ENCODE measurements at regions not wholly inside any gene's neighbourhood (a gene's known extent, or its start where the extent isn't known, plus 50 kb on each side); places are given as distances from the start of the nearest gene placed in this dataset.

DNA sequence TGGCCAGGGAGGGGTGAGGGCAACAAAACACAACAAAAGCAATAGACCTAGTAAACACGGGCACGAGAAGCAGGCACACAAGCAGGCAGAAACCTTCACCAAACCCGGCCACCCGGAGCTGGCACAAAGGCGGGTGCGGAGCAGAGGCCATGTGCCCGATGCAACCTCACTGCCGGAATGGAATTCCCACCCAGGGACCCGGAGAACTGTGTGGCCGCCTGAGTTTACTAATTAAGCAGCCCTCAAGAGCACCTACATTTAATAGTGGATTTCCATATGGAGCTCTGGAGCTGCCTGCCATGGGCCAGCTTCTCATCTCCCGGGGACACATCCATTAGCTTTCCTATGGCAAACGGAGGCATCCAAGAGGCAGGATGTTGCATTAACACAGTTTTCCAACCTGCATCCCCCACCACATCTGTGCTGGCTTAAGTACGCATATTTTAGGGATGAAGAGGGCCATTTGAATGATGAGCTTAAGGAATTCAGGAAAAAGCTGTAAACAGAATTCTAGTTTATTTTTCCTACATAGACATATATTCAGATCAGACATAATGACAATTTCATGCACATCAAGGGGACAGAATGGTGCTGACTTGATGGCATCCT, 104.5 kb upstream of the SMIM21 start:
- TF ChIP-seq NFIC (IDR thresholded peaks at IDR 0.05) (no peak), FOXM1 (IDR thresholded peaks at IDR 0.05; ENCODE audit: borderline replicate concordance, low read depth) (no peak)
- TF ChIP-seq, protein P1, sequence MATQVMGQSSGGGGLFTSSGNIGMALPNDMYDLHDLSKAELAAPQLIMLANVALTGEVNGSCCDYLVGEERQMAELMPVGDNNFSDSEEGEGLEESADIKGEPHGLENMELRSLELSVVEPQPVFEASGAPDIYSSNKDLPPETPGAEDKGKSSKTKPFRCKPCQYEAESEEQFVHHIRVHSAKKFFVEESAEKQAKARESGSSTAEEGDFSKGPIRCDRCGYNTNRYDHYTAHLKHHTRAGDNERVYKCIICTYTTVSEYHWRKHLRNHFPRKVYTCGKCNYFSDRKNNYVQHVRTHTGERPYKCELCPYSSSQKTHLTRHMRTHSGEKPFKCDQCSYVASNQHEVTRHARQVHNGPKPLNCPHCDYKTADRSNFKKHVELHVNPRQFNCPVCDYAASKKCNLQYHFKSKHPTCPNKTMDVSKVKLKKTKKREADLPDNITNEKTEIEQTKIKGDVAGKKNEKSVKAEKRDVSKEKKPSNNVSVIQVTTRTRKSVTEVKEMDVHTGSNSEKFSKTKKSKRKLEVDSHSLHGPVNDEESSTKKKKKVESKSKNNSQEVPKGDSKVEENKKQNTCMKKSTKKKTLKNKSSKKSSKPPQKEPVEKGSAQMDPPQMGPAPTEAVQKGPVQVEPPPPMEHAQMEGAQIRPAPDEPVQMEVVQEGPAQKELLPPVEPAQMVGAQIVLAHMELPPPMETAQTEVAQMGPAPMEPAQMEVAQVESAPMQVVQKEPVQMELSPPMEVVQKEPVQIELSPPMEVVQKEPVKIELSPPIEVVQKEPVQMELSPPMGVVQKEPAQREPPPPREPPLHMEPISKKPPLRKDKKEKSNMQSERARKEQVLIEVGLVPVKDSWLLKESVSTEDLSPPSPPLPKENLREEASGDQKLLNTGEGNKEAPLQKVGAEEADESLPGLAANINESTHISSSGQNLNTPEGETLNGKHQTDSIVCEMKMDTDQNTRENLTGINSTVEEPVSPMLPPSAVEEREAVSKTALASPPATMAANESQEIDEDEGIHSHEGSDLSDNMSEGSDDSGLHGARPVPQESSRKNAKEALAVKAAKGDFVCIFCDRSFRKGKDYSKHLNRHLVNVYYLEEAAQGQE (IDR thresholded peaks at IDR 0.05; ENCODE audit: low read depth) = no peak

DNA sequence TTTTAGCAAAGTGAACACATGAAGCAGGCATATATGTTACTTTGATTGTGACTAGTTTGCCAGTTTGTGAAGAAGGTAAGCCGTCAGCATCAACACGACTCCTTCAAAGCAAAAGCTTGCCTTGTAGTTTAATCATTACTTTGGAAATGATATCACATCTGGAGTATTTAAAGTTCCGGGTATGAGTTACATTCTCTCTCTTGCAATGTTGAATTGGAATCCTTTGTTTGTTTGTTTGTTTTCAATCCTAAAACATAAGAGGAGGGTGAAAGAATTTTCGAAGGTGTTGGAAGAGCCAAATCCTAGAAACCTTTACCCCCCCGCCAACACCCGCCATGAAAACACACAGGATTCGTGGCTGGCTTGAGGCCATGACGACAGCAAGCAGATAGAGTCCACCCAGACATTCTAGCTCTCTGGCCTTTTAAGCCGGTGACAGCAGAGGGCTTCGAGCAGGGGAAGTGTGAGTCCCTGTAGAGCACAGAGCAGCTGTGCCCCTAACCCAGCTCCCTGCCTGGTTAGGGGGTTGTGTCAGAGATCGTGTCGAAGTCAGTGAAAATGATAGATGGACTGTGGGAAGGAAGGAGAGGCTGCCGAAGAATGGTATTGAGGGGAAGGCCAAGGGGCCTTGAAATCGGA, 103.8 kb upstream of the SMIM21 start:
- TF ChIP-seq EGR1 (IDR thresholded peaks at IDR 0.05) (no peak), RAD21 (IDR thresholded peaks at IDR 0.05; ENCODE audit: low read depth) (no peak), TCF12 (IDR thresholded peaks at IDR 0.05; ENCODE audit: low read depth) (no peak), ZBTB7A (IDR thresholded peaks at IDR 0.05; ENCODE audit: low read depth) (no peak), EP300 (IDR thresholded peaks at IDR 0.05; ENCODE audit: borderline replicate concordance) (no peak), YY1 (IDR thresholded peaks at IDR 0.05; ENCODE audit: low read depth) (no peak), CREB1 (IDR thresholded peaks at IDR 0.05; ENCODE audit: low read depth) (no peak), TAF1 (IDR thresholded peaks at IDR 0.05; ENCODE audit: low read depth) (no peak), CEBPB (IDR thresholded peaks at IDR 0.05) (no peak)
- TF ChIP-seq, protein P1 (IDR thresholded peaks at IDR 0.05; ENCODE audit: low read depth) = no peak

DNA sequence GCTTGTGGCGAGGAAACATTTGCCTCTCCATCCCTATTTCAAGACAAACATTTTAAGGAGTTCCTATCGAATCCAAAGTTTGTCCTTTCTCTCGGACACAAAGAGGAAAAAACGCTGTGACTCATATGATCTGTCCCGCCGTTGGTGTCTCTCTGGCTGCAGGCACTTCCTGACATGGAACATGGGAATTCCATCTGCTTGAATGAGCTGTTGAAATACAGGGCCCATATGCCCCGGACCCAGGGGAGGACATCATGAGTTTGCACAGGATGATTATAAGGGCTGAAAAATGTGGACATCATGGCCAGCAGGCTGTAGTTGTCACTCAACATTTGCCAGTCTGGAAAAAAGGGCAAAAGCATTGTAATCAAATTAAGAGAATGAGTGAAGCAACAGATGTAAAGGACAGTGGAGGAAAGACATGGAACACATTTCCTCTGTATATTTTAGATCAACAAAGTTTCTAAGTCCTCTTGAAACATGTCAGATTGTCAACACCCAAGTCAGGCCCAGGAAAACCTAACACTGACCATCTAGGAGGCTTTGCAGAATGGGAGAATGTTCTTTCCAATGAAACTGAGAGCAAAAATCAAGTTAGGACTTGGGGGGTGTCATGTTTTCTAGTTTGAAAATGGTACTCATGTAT, 103.2 kb upstream of the SMIM21 start:
- TF ChIP-seq TAF1 (IDR thresholded peaks at IDR 0.05; ENCODE audit: low read depth) = no peak
- TF ChIP-seq, protein P2, sequence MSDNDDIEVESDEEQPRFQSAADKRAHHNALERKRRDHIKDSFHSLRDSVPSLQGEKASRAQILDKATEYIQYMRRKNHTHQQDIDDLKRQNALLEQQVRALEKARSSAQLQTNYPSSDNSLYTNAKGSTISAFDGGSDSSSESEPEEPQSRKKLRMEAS (IDR thresholded peaks at IDR 0.05) = no peak
- no peak for TF ChIP-seq TCF12 (IDR thresholded peaks at IDR 0.05; ENCODE audit: low read depth)
- no peak for TF ChIP-seq CREB1 (IDR thresholded peaks at IDR 0.05; ENCODE audit: low read depth)
- no peak for TF ChIP-seq CEBPB (IDR thresholded peaks at IDR 0.05)
- no peak for TF ChIP-seq YY1 (IDR thresholded peaks at IDR 0.05; ENCODE audit: low read depth)
- TF ChIP-seq EGR1 (IDR thresholded peaks at IDR 0.05) = no peak
- no peak for TF ChIP-seq RAD21 (IDR thresholded peaks at IDR 0.05; ENCODE audit: low read depth)
- TF ChIP-seq ZBTB7A (IDR thresholded peaks at IDR 0.05; ENCODE audit: low read depth) = no peak
- TF ChIP-seq TEAD4 (IDR thresholded peaks at IDR 0.05) = no peak
- TF ChIP-seq, protein P3, sequence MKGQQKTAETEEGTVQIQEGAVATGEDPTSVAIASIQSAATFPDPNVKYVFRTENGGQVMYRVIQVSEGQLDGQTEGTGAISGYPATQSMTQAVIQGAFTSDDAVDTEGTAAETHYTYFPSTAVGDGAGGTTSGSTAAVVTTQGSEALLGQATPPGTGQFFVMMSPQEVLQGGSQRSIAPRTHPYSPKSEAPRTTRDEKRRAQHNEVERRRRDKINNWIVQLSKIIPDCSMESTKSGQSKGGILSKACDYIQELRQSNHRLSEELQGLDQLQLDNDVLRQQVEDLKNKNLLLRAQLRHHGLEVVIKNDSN (IDR thresholded peaks at IDR 0.05) = no peak

DNA sequence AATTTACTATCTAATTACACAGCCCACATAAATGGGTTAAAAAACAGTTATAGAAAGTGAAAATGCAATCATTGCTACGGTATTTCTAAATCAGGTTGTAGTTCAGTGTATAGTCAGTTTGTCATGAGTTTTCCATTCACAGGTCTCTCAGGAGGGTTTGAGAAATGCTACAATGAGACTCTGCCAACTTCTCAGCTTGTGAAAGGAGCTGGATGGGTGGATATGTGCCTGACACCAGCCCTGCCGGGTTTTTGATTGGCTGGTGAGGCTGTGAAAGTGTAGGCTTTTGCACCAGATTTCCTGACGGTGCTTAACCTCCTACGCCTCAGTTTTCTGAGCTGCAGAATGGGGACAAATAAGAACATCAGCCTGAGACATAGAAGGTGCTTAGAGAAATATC, 102.6 kb upstream of the SMIM21 start:
- TF ChIP-seq FOXM1 (IDR thresholded peaks at IDR 0.05; ENCODE audit: borderline replicate concordance, low read depth) (no peak), RAD21 (IDR thresholded peaks at IDR 0.05; ENCODE audit: low read depth) (no peak), NFIC (IDR thresholded peaks at IDR 0.05) (no peak), EGR1 (IDR thresholded peaks at IDR 0.05) (no peak), CEBPB (IDR thresholded peaks at IDR 0.05) (no peak), CREB1 (IDR thresholded peaks at IDR 0.05; ENCODE audit: low read depth) (no peak), TEAD4 (IDR thresholded peaks at IDR 0.05) (no peak), ZBTB7A (IDR thresholded peaks at IDR 0.05; ENCODE audit: low read depth) (no peak), YY1 (IDR thresholded peaks at IDR 0.05; ENCODE audit: low read depth) (no peak), TCF12 (IDR thresholded peaks at IDR 0.05; ENCODE audit: low read depth) (no peak), EP300 (IDR thresholded peaks at IDR 0.05; ENCODE audit: borderline replicate concordance) (no peak), TAF1 (IDR thresholded peaks at IDR 0.05; ENCODE audit: low read depth) (no peak)
- TF ChIP-seq, protein P2 (IDR thresholded peaks at IDR 0.05) = no peak
- TF ChIP-seq, protein P3 (IDR thresholded peaks at IDR 0.05) = no peak
- TF ChIP-seq, protein P1 (IDR thresholded peaks at IDR 0.05; ENCODE audit: low read depth) = no peak

Data from Ishikawa (cell line).